ENCODE measurements at regions not wholly inside any gene's neighbourhood (a gene's known extent, or its start where the extent isn't known, plus 50 kb on each side); places are given as distances from the start of the nearest gene placed in this dataset.

DNA sequence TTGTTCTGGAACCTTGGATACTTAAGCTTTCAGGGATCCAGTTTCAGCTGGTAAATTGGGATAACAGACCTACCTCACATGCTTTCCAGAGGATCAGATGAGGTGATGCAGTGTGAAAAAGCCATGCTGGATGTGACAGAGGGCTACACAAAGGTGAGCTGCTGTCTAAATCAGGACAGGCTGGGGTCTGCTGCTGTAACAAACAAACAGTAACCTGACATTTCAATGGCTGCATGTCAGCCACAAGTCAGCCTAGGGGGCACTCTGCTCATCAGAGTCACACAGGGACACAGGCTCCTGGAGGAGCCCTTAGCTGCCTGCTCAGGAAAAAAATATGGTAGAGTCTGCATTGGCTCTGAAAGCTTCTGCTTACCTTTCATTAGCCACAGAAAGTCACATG lies 66.7 kb upstream of the EGFLAM start:
- Mint-ChIP-seq H3K27ac (no peak overlapping the region), H3K9me3 (no peaks in the 10 kb centered on the region), H3K4me3 (no peak overlapping the region), H3K27me3 (ENCODE audit: low read depth) (peaks cover 52% of the 10 kb centered on the region), H3K4me1 (no peaks in the 10 kb centered on the region), H3K36me3 (no peaks in the 10 kb centered on the region)
- DNase-seq (ENCODE audit: low spot score in 2 of 2, unreplicated experiment in 2 of 2), result no peak
- TF ChIP-seq, protein P1, sequence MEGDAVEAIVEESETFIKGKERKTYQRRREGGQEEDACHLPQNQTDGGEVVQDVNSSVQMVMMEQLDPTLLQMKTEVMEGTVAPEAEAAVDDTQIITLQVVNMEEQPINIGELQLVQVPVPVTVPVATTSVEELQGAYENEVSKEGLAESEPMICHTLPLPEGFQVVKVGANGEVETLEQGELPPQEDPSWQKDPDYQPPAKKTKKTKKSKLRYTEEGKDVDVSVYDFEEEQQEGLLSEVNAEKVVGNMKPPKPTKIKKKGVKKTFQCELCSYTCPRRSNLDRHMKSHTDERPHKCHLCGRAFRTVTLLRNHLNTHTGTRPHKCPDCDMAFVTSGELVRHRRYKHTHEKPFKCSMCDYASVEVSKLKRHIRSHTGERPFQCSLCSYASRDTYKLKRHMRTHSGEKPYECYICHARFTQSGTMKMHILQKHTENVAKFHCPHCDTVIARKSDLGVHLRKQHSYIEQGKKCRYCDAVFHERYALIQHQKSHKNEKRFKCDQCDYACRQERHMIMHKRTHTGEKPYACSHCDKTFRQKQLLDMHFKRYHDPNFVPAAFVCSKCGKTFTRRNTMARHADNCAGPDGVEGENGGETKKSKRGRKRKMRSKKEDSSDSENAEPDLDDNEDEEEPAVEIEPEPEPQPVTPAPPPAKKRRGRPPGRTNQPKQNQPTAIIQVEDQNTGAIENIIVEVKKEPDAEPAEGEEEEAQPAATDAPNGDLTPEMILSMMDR (IDR thresholded peaks at IDR 0.05; ENCODE audit: unreplicated experiment), result no peak

DNA sequence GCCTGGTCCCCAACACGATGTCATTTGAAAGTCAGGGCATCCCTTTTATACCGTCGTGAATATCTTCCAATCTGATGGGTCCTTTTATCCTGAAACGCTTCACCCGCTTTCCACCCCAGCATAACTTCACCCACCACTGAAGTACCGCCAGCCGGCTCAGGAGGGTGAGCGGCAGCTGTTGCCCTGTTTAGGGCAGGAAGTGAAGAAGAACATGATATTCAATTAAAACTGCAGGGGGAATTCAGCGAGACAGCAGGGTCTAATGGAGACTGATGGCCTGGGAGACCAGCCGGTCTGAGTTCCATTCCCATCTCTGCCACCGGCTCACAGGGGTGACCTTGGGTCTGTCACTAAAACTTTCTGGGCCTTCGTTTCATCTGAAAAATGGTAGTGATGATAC lies 68.2 kb upstream of the EGFLAM start:
- Mint-ChIP-seq H3K9me3 (no peaks in the 10 kb centered on the region), H3K4me3 (no peak overlapping the region), H3K4me1 (no peaks in the 10 kb centered on the region), H3K27ac (no peak overlapping the region), H3K36me3 (no peaks in the 10 kb centered on the region), H3K27me3 (ENCODE audit: low read depth) (peaks cover 41% of the 10 kb centered on the region)
- DNase-seq (ENCODE audit: low spot score in 2 of 2, unreplicated experiment in 2 of 2), result no peak
- TF ChIP-seq, protein P1 (IDR thresholded peaks at IDR 0.05; ENCODE audit: unreplicated experiment), result no peak

DNA sequence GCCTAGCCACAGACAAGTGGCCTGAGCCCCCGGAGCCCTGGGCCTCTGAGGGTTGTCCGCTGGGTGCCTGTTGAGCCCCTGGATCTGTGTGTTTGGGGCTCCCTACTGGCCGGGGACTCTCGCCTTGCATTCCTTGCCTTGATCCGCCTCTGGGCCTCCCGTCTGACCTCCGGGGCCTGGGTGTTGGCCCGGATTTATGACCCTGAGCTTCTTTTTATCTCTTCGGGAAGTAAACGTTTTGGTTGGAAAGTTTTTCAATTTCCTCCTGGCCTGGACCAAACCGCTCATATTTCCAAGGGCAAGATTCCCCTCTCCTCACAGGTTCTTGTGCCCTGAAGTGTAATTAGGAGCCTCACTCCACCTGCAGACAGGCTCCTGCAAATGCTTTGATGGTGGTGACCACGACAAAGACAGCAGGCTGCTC lies 69.3 kb upstream of the EGFLAM start:
- no peaks in the 10 kb centered on the region for H3K4me1 Mint-ChIP-seq
- peaks cover 30% of the 10 kb centered on the region for H3K27me3 Mint-ChIP-seq (ENCODE audit: low read depth)
- H3K4me3 Mint-ChIP-seq, result no peak overlapping the region
- TF ChIP-seq, protein P1 (IDR thresholded peaks at IDR 0.05; ENCODE audit: unreplicated experiment), result no peak
- DNase-seq (ENCODE audit: low spot score in 2 of 2, unreplicated experiment in 2 of 2), result no peak
- no peaks in the 10 kb centered on the region for H3K9me3 Mint-ChIP-seq
- H3K36me3 Mint-ChIP-seq, result no peaks in the 10 kb centered on the region
- no peak overlapping the region for H3K27ac Mint-ChIP-seq

DNA sequence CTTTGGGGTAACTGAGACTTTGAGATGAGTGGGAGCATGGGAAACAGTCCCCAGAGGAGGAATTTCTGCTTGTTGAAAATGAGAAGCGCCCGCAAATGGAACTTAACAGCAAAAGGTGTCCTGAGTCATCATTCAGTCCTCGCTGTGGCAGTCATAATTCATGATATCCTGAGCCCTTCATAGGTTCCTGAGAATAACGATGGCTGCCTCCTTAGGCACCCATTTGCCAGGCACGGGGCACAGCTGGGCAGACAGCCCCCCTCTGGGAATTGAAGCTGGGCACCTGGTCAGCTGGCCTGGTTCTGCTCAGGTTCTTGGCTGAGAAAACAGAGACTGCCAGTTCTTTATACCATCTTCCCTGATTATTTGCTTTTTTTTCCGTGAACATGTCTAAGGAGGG lies 69.8 kb upstream of the EGFLAM start:
- no peak overlapping the region for H3K4me3 Mint-ChIP-seq
- TF ChIP-seq, protein P1 (IDR thresholded peaks at IDR 0.05; ENCODE audit: unreplicated experiment), result no peak
- peaks cover 25% of the 10 kb centered on the region for H3K27me3 Mint-ChIP-seq (ENCODE audit: low read depth)
- no peak overlapping the region for H3K27ac Mint-ChIP-seq
- H3K36me3 Mint-ChIP-seq, result no peaks in the 10 kb centered on the region
- no peaks in the 10 kb centered on the region for H3K9me3 Mint-ChIP-seq
- no peaks in the 10 kb centered on the region for H3K4me1 Mint-ChIP-seq
- DNase-seq (ENCODE audit: low spot score in 2 of 2, unreplicated experiment in 2 of 2), result no peak

DNA sequence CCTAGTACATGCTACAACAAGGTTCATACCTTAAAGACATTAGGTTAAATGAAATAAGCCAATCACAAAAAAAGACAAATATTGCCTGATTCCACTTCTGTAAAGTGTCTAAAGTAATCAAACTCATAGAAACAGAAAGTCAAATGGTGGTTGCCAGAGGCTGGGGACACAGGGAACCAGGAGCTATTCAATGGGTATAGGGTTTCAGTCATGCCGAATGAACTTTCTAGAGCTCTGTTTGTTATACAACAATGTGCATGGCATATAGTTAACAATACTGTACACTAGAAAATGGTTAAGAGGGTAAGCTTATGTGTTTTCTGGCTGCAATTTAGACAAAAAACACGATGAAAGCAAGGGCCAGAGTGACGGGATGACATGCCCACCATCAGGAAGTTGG lies 70.8 kb upstream of the EGFLAM start:
- no peaks in the 10 kb centered on the region for H3K9me3 Mint-ChIP-seq
- TF ChIP-seq, protein P1 (IDR thresholded peaks at IDR 0.05; ENCODE audit: unreplicated experiment), result no peak
- H3K4me3 Mint-ChIP-seq, result no peak overlapping the region
- H3K4me1 Mint-ChIP-seq, result no peaks in the 10 kb centered on the region
- H3K27ac Mint-ChIP-seq, result no peak overlapping the region
- no peak for DNase-seq (ENCODE audit: low spot score in 2 of 2, unreplicated experiment in 2 of 2)
- H3K36me3 Mint-ChIP-seq, result no peaks in the 10 kb centered on the region
- H3K27me3 Mint-ChIP-seq (ENCODE audit: low read depth), result peaks cover 18% of the 10 kb centered on the region

DNA sequence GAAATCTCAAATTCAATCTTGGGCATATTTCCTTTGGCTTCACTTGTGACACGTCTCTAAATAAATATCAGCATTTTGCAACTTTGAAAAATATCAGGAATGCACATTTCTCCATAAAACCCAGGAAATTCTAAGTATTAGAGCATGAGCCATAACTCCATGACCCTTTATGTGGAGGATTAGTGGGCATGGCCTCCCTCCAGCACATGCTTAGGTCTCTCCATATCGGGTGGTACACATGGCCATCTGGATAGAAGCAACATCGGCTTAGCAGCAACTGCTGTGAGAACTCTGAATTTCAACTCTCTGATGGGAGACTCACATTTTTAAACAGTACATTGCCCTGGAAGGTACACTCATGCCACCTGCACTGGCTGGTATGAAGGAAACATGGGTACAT lies 73.7 kb upstream of the EGFLAM start:
- Mint-ChIP-seq H3K36me3 (no peaks in the 10 kb centered on the region), H3K4me1 (no peaks in the 10 kb centered on the region), H3K4me3 (no peak overlapping the region), H3K27ac (no peak overlapping the region), H3K27me3 (ENCODE audit: low read depth) (peaks cover 3% of the 10 kb centered on the region), H3K9me3 (no peaks in the 10 kb centered on the region)
- TF ChIP-seq, protein P1 (IDR thresholded peaks at IDR 0.05; ENCODE audit: unreplicated experiment), result no peak
- DNase-seq (ENCODE audit: low spot score in 2 of 2, unreplicated experiment in 2 of 2), result no peak

All from mesothelial cell of epicardium (in vitro differentiated cells).